GF-D8 (cell line): ENCODE measurements at regions not wholly inside any gene's neighbourhood (a gene's known extent, or its start where the extent isn't known, plus 50 kb on each side); places are given as distances from the start of the nearest gene placed in this dataset.
"Not testable (repeated sequence)": the region's sequence is repeated elsewhere in the genome, so short reads cannot be mapped to it uniquely, and the experiment has no call there.

ENCODE experiments used
- DNase-seq: peaks from one replicate; lab custom pipeline; 2025; lab: John Stamatoyannopoulos, UW

DNA sequence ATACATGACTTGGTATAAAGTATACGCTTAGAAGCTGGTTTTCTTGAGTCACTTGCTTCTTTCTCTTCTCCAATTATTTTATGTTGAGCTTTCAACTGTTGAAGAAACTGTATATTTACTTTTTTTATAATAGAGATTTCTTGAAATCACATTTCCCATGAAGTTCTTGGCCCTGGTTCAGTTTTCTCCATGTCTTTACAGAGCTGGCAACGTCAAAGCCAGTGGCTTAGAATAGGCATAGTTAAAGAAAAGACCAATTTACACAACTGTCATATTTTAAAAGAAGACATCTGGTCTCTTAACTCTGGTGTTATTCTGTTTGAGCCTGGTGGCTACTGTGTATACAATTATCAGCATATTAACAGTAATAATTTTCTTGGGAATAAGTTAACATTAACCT, 1249.3 kb downstream of the CDH12 start:
- no peak for DNase-seq

DNA sequence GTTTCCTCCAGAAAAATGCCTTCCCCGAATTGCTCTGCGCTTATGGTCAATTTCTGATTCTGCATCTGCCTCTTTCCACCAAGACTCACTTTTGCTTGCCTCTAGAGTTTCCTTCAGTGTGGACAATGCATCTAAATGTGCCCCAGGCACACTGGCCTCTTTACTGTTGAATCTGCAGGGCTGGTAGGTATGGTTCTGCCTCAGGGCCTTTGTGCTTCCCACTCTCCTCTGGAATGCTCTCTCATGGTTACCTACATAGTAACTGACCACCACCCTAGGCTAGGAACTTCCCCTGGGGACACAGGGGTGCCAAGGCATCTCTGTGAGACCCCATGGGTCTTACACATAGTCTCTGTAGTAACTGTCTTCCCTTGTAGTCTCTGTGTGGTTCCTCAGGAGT, 1258.6 kb downstream of the CDH12 start:
- DNase-seq = no peak

DNA sequence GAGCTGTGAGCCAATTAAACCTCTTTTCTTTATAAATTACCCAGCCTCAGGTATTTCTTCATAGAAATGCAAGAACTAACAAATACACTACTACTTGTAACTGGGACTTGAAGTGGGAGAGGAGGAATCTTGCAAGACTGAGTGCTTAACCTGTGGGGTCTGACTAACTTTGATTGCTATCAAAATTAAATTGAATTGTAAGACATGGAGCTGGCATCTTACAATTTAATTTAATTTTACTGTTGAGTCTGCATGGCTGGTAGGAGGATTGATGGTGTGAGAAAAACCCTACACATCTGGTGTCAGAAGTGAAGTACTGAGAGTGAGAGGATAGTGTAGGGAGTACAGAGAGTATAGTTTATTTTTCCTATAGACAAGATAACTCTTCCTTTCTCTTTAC, 1259.9 kb downstream of the CDH12 start:
- DNase-seq = no peak

DNA sequence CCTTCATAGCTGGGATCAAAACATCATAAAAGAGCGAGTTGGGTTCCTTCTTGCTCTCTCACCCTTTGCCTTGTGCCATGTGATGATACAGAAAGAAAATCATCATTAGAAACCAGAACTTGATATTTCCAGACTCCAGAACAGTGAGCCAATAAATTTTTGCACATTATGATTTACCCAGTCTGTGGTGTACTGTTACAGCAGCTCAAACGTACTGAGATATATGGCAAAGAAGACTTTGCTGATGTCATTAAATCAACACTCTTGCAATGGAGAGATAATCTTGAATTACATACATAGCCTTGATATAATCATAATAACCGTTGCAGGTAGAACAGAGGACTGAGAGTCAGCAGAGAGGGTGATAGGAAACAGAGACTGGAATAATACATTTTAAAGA, 1271.6 kb downstream of the CDH12 start:
- DNase-seq = no peak

DNA sequence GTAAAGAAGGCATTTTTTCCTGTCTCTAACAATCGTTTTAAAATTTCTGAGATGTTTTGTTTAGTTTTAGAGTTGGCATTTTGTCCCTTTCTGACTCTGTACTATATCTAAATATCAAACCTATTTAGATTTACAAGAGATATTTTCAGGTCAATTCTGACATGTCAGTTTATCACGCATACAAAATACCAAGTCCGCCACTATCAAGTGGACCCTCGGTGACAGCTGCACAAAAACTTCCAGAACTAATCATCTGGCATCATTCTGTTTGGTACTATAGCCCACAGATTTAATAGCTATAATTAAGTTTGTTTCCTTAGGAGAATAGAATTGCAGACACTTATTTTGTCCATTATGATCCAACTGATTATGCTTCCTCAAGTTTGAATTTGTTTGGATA, 1278.2 kb downstream of the CDH12 start:
- no peak for DNase-seq

DNA sequence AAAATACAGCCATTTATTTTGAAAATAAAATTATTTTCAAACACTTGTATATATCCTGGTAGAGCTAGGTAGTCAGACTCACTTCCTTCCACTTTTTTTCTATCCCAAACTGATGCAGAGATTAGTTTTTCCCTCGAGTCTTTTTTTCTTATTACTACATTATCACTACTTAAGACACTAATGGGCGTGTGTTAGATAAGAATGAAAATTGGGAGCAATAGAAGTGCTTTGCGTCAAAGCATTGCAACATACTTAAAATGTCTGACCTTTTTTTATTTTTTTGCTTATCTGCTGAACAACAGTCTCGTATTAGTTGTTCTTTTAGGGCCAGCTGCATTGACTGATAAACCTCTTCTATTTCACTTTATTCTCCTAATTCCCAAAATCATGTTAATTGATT, 1278.7 kb downstream of the CDH12 start:
- no peak for DNase-seq

DNA sequence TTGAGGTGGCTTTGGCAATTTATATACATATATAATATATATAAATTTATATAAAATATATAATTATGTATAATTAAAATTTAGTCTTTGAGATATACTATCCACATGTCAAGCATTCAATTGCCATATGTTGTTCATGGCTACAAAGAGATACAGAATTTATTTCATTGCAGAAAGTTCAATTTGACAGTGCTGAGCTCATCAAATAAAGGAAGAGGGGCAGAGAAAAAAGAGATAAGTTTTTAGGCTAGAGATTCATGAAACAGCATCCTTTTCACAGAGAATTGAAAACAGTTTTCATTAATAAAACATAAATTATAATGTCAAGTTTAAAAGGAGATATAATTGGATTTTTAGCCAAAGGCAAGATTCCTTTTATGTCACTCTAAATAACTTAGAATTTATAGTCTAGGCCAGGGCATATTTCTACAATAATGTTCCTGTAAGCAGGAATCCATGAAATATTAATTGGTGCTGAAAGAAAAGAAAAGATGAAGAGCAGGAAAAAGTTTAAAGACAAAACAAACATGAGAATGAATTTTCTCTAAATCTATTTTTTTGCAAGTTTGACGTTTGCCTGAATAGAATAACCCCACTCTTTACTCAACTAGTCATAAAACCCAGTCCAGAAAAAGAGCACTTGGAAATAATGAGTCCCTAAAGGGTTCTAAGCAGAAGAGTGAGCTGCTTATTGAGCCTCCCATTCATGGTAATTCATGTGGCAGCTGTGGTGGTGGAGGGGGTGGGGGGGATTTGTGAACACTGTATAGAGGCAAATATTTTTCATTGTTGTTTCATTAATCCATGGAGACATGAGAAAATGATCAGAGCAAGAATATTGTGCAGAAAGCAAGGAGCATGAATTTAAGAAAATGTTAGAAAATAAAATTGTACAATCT, 1279.5 kb downstream of the CDH12 start:
- DNase-seq = no peak

DNA sequence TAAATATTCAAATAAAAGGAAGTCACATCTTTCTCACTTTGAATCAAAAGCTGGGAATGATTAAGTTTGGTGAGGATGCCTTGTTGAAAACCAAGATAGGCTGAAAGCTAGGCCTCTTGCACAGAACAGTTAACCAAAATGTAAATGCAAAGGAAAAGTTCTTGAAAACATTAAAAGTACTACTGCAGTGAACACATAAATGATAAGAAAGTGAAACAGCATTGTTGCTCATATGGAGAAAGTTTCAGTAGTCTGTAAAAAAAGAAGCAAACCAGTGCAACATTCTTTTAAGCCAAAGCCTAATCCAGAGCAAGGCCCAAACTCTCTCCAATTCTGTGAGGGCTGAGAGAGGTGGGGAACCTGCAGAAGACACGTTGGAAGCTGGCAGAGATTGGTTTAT, 1281.9 kb downstream of the CDH12 start:
- DNase-seq = not testable (repeated sequence)

DNA sequence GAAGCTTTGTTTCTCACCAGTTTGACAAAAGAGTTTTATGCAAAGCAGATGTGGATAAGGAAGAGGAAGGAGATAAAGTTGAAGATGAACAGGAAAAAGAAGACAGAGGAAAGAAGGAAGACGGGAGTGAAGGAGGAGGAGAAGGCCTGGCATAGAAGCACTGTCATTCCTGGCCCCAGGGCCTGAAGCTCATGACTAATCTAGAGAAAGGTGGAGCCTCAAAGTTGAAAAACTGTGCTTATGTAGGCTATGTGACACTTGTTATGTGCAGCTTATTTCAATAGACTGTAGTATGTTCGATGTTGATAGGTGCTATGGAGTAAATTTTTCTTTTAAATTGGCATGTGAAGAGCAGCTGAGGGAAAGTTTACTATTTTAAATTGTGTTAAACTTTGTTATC, 1294.0 kb downstream of the CDH12 start:
- DNase-seq = not testable (repeated sequence)

DNA sequence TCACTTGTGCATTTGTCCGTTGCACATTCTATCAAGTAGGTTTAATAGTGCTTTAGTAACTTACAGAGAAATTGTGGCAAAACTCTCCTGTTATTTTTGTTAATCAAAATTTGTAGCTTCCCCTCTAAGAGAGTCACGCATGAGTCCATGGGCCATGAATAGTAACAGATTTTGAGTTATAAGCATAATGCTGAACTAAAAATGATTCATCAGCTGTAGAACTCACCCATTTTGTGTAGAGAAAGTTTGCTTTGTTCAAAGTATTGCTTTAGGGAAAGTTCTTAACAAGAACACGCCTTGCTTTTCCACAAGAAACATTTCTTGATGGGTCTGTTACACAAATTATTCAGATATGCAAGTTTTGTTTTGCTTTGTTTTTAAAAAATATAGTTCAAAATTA, 1300.9 kb downstream of the CDH12 start:
- not testable (repeated sequence) for DNase-seq

DNA sequence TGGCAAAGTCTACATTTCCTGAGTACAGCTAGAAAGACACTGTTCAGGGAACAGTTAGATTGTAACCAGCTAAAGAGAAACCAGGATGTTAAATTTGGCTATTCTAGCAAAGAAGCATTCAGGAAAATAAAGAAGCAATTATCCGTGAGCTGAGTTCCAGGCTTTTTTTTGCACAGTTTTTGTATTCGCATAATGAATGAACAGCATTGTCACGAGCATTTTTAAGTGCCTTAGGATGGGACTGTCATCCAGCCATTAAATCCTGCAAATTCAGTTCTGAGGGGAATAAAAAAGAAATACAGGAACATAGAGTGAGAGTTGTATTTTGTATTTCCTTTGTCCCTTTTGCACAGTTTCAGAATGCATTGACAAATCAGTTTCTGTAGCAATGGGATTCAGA, 1302.2 kb downstream of the CDH12 start:
- DNase-seq = not testable (repeated sequence)

DNA sequence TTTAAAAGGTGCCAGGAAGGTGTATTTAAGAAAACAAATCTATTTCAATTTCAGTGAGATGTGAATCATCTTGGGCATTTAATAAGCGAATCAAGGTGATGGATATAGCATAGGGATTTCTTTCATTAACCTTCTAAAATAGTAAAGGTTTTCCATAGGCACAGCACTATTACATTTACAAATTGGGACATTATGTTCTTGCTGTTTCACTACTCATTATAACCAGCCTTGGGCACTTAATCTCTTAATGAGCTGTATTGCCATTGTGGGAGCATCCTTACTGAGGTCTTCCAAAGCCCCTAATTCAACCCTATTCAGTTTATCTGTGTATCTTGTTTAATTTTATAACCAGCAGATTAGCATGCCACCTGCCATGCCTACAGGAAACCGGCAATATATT, 1305.5 kb downstream of the CDH12 start:
- DNase-seq = not testable (repeated sequence)

DNA sequence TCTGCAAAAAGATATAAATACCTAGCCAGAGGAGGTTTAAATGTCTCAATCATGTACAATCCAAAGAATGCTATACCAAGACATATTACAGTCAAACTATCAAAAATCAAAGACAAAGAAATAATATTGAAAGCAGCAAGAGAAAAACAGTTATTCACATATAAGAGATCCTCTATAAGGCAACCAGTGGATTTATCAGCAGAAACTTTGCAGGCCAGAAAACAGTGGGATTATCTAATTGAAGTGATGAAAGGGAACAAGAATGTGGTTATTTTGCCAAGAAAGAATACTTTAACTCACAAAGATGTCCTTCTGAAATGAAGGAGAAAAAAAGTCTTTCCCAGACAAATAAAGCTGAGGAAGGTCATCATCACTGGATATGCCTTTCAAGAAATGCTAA, 1318.0 kb downstream of the CDH12 start:
- DNase-seq = not testable (repeated sequence)

DNA sequence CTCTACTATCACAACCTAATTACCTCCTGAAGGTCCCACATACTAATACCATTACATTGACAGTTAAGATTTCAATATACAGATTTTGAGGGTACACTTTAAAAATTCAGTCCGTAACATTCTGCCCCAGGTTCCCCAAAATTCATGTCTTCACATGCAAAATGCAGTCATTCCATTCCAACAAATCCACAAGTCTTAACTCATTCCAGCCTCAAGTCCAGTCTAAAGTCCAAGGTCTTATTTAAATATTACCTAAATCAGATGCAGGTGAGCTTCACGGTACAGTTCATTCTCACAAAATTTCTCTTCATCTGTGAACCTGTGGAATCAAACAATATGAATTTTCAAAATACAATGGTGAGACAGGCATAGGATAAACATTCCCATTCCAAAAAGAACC, 1332.0 kb downstream of the CDH12 start:
- DNase-seq = not testable (repeated sequence)

DNA sequence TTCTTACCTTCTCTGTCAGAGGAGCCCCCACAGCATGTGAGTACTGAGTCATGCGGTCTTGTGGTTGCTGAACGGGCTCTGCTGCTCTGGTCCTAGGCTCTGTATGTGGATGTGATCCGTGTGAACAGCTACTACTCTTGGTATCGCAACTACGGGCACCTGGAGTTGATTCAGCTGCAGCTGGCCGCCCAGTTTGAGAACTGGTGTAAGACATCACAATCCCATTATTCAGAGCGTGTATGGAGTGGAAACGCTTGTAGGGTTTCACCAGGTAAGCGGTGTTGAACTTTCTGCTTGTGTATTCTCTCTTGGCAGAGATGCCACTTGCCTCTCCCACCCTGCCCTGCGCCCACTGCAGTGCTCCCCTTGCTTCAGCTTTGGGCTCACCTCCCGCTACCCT, 1356.2 kb downstream of the CDH12 start:
- not testable (repeated sequence) for DNase-seq

DNA sequence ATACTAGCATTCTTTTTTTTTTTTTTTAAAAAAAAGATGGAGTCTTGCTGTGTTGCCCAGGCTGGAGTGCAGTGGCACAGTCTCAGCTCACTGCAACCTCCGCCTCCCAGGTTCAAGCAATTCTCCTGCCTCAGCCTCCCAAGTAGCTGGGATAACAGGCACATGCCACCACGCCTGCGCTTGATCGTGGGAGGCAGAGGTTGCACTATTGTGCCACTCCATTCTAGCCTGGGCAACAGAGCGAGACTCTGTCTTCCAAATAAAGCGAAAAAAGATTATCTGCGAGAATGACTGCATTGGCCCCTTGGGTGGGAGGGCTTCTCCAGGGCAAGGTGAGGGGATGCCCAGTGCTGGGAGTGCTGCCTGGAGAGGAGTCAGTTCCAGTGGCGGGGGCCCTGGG, 1357.1 kb downstream of the CDH12 start:
- not testable (repeated sequence) for DNase-seq

DNA sequence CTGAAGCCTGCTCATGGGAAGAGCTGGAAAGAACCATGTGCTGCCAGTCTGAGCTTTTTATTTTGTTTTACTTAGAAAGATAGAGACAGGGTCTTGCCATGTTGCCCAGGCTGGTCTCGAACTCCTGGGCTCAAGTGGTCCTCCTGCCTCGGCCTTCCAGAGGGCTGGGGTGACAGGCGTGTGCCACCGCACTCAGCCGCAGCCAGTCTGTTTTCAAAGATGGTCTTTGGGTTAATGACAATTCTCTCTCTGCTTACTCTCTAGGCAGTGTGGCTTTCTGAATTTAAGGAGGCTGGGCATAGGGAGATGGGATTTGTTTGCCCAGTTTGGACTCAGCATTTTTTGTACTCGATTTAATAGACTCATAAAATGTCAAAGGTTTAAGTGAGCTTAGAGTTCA, 1357.9 kb downstream of the CDH12 start:
- not testable (repeated sequence) for DNase-seq

DNA sequence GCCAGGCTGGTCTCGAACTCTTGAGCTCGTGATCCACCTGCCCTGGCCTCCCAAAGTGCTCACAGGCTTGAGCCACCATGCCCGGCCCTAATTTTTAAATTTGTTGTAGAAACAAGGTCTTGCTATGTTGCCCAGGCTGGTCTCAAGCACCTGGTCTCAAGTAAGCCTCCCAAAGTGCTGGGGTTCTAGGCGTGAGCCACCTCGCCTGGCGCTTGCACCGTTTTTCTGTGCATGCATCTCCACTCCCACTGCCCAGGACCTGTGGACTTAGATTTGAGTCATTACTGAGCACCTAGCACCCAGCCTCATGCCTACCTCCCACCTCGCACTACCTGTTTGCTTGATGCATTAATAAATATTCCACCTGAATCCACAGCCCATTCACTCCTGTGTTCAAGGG, 1359.1 kb downstream of the CDH12 start:
- not testable (repeated sequence) for DNase-seq

DNA sequence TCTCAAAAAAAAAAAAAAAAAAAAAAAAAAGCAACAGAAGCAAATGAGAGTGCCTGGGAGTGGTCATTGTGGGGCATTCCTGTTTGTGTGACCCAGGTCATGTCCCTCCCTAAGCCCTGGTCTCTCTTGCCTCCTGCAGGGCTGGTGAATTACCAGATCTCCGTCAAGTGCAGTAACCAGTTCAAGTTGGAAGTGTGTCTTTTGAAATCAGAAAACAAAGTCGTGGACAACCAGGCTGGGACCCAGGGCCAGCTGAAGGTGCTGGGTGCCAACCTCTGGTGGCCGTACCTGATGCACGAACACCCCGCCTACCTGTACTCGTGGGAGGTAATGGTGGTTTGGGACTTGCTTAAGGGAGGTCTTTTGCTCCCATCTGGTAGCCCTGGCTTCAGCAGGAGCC, 1362.0 kb downstream of the CDH12 start:
- not testable (repeated sequence) for DNase-seq

DNA sequence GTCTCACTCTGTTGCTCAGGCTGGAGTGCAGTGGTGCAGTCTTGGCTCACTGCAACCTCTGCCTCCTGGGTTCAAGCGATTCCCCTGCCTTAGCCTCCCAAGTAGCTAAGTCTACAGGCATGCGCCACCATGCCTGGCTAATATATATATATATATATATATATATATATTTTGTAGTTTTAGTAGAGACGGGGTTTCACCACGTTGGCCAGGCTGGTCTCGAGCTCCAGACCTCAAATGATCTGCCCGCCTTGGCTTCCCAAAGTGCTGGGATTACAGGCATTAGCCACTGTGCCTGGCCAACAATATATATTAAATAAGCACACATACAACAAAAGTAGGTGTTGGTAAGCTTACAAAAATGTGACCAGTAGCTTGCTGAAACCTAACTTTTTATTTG, 1364.3 kb downstream of the CDH12 start:
- DNase-seq = not testable (repeated sequence)

DNA sequence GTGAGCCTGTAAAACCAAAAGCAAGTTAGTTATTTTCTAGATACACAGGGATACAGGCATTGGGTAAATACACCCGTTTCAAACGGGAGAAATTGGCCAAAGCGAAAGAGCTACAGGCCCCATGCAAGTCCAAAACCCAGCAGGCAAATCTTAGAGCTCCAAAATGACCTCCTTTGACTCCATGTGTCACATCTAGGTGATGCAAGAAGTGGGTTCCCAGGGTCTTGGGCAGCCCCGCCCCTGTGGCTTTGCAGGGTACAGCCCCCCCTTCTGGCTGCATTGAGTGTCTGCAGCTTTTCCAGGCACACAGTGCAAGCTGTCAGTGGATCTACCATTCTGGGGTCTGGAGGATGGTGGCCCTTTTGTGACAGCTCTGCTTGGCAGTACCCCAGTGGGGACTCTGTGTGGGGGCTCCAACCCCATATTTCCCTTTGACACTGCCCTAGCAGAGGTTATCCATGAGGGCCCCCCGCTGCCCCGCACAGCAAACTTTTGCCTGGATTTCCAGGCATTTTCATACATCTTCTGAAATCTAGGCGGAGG, 1367.6 kb downstream of the CDH12 start:
- not testable (repeated sequence) for DNase-seq

DNA sequence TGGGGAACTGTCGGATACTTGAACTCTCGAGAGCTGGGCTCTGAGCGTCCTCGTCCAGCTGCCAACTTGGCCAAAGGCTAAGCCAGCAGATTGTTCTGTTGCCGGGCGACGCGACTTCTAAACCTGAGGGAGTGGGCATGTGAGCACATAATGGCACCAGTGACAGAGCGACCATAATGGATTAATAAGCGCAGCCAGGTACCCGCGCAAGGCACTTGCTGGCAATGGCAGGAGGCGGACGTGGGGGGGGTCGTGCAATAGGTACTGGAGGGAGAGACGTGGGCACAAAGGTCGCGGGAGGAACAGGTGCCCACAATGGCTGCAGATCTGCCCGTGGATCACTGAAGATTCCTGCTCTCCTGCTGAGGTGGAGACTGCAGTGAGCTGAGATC, 1368.7 kb downstream of the CDH12 start:
- DNase-seq = not testable (repeated sequence)

DNA sequence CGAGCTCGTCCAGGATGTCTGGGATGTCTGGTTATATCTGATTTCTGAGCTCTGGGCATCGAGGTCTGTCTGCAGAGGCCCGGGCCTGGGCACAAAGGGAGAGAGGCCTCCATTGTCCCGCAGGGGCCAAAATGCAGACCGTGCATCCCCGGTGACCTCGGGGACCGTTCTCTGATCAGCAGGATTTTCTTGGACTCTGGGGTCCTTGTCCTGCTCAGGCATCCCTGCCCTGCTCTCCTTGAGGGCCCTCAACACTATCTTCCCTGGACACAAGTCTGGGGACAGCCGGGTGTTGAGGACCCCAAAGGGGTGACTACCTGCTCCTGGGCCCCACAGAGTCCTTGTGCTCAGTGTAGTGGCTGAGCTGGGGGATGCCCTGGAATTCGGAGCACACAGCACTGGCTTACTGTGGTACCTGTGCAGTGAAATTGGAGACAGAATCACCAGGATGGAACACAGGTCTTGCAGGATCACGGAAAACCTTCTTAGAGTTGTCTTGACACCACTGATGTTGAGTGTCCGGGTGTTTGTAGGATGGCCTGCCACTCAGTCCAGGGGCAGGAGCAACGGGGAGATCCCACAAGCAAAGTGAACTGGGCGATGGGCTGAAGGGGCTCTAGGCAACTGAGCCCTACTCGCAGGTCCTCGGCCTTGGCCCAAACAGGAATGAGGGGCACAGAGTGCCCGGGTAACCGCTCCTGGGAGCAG, 1369.2 kb downstream of the CDH12 start:
- not testable (repeated sequence) for DNase-seq
